ENCODE measurements at regions not wholly inside any gene's neighbourhood (a gene's known extent, or its start where the extent isn't known, plus 50 kb on each side); places are given as distances from the start of the nearest gene placed in this dataset.

- TF ChIP-seq CTCF (IDR thresholded peaks at IDR 0.05; ENCODE audit: low read length) (no peak), EZH2 (optimal IDR thresholded peaks at IDR 0.05; ENCODE audit: low read depth, low read length) (no peak)
These were observed 636.0 kb downstream of the TBC1D22A start for GRCh38 chr22:47398491-47398890.

Data from MM.1S (cell line).